CD4-positive, alpha-beta T cell (primary cell): ENCODE measurements at regions not wholly inside any gene's neighbourhood (a gene's known extent, or its start where the extent isn't known, plus 50 kb on each side); places are given as distances from the start of the nearest gene placed in this dataset.

ENCODE experiments used
- ATAC-seq: fragments of 200-7000 bp; cut with Tn5 transposase; one replicate; pipeline ENCODE4 v1.10.0; 2022; ENCODE audit warnings: mild to moderate bottlenecking; ENCODE audit not compliant: poor library complexity
- CTCF ChIA-PET: fragments of 350-600 bp; sonication (Branson Sonifier 250); formaldehyde crosslinking; loops from one replicate; lab custom pipeline; 2021; ENCODE audit warnings: antibody characterized with exemption, inconsistent platforms; lab: Charles Lee
- POLR2A ChIA-PET: fragments of 350-600 bp; sonication (Branson Sonifier 250); formaldehyde crosslinking; loops from one replicate; lab custom pipeline; 2021; ENCODE audit warnings: antibody characterized with exemption, inconsistent platforms; lab: Charles Lee
- DNase-seq, 14 experiments: peaks; one replicate each; pipeline ENCODE4 v3.0.0-alpha.2; 2013 to 2020; ENCODE audit warnings: mixed read lengths in 2 of 14
- H3K27ac ChIP-seq, 2 donors: one replicate each; pipeline versions ENCODE4 v1.5.1 to v1.7.0; 2013; ENCODE audit warnings: low read length in 2 of 2, low read depth in 1 of 2, mild to moderate bottlenecking in 1 of 2
- H3K27me3 ChIP-seq, 2 experiments: 1 replicate in 1 of 2; 2 replicates in 1 of 2; pipeline versions ENCODE4 v1.6.1 to v1.7.0; 2013; ENCODE audit warnings: low read length in 2 of 2, control low read depth in 1 of 2, mild to moderate bottlenecking in 1 of 2, moderate library complexity in 1 of 2; ENCODE audit not compliant: insufficient read depth in 2 of 2, control insufficient read depth in 1 of 2
- H3K36me3 ChIP-seq: one replicate; pipeline ENCODE4 v1.6.1; 2013; ENCODE audit warnings: low read length, control low read depth; ENCODE audit not compliant: insufficient read depth
- H3K4me1 ChIP-seq: one replicate; pipeline ENCODE4 v1.6.1; 2013; ENCODE audit warnings: low read length, control low read depth; ENCODE audit not compliant: insufficient read depth
- H3K4me3 ChIP-seq: one replicate; pipeline ENCODE4 v1.5.1; 2013; ENCODE audit warnings: mild to moderate bottlenecking, low read length, moderate library complexity
- H3K9me3 ChIP-seq, 2 experiments: 1 replicate in 1 of 2; 2 replicates in 1 of 2; pipeline versions ENCODE4 v1.6.1 to v1.7.0; 2013; ENCODE audit warnings: low read length in 2 of 2, mild to moderate bottlenecking in 2 of 2, control low read depth in 1 of 2, moderate library complexity in 1 of 2; ENCODE audit not compliant: control insufficient read depth in 1 of 2, insufficient read depth in 1 of 2
- H3K27ac Mint-ChIP-seq: one replicate; pipeline ENCODE4 v1.8.0; 2020; ENCODE audit warnings: mixed read lengths
- H3K27me3 Mint-ChIP-seq: one replicate; pipeline ENCODE4 v1.8.0; 2021; ENCODE audit warnings: mixed read lengths
- H3K36me3 Mint-ChIP-seq: one replicate; pipeline ENCODE4 v1.8.0; 2021; ENCODE audit warnings: low read depth, mixed read lengths
- H3K4me1 Mint-ChIP-seq: one replicate; pipeline ENCODE4 v1.8.0; 2021; ENCODE audit warnings: low read depth, mixed read lengths
- H3K4me3 Mint-ChIP-seq: one replicate; pipeline ENCODE4 v1.8.0; 2020; ENCODE audit warnings: mild to moderate bottlenecking, mixed read lengths
- H3K9me3 Mint-ChIP-seq: one replicate; pipeline ENCODE4 v1.8.0; 2020; ENCODE audit warnings: mixed read lengths
- intact Hi-C, 2 experiments: fragments of 100-400 bp; cut with DNase I in 1 of 2; cut with micrococcal nuclease in 1 of 2; formaldehyde crosslinking; loops; one replicate each; pipeline versions ENCODE4 v1.15.1 to v1.9.0; 2023 to 2025; cut with DNase I, micrococcal nuclease
- TF ChIP-seq, protein P1 (sequence below): fragments of 200-600 bp; IDR thresholded peaks from one replicate; pipeline ENCODE4 v1.8.0; 2022; ENCODE audit warnings: antibody characterized with exemption, mild to moderate bottlenecking

DNA sequence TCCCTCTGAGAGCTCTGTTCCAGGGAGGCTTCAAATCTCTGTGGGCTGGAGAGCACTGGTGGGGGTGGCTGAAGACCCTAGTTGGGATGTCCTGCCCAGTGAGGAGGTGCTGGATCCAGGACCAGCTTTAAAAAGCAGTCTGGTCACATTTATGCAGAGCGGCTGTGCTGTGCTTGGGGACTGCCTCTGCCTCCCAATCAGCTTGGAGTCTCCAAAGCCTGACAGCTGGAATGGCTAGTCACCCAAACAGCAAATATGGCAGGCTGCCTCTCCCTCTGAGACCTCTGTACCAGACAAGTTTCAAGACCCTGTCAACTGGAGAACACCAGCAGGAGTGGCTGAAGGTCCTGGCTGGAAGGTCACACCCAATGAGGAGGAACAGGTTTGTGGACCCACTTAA, 848.1 kb upstream of the DIAPH2 start:
- Histone ChIP-seq H3K4me3 (no peak overlapping the region), H3K9me3 (peaks cover 0 to 14% of the 10 kb centered on the region in 2 experiments), H3K27ac (no peak overlapping the region), H3K4me1 (no peaks in the 10 kb centered on the region), H3K27me3 (no peaks in the 10 kb centered on the region), H3K36me3 (no peaks in the 10 kb centered on the region)
- no peak for ATAC-seq
- no peaks in the 10 kb centered on the region for H3K27me3 Mint-ChIP-seq
- TF ChIP-seq, protein P1, sequence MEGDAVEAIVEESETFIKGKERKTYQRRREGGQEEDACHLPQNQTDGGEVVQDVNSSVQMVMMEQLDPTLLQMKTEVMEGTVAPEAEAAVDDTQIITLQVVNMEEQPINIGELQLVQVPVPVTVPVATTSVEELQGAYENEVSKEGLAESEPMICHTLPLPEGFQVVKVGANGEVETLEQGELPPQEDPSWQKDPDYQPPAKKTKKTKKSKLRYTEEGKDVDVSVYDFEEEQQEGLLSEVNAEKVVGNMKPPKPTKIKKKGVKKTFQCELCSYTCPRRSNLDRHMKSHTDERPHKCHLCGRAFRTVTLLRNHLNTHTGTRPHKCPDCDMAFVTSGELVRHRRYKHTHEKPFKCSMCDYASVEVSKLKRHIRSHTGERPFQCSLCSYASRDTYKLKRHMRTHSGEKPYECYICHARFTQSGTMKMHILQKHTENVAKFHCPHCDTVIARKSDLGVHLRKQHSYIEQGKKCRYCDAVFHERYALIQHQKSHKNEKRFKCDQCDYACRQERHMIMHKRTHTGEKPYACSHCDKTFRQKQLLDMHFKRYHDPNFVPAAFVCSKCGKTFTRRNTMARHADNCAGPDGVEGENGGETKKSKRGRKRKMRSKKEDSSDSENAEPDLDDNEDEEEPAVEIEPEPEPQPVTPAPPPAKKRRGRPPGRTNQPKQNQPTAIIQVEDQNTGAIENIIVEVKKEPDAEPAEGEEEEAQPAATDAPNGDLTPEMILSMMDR: no peak
- no peak overlapping the region for H3K4me3 Mint-ChIP-seq
- H3K36me3 Mint-ChIP-seq: no peaks in the 10 kb centered on the region
- DNase-seq: no peak
- no peak overlapping the region for H3K27ac Mint-ChIP-seq
- intact Hi-C loops: no loop called here
- ChIA-PET POLR2A (no interaction called here), CTCF (no interaction called here)
- H3K4me1 Mint-ChIP-seq: no peaks in the 10 kb centered on the region
- H3K9me3 Mint-ChIP-seq: no peaks in the 10 kb centered on the region

DNA sequence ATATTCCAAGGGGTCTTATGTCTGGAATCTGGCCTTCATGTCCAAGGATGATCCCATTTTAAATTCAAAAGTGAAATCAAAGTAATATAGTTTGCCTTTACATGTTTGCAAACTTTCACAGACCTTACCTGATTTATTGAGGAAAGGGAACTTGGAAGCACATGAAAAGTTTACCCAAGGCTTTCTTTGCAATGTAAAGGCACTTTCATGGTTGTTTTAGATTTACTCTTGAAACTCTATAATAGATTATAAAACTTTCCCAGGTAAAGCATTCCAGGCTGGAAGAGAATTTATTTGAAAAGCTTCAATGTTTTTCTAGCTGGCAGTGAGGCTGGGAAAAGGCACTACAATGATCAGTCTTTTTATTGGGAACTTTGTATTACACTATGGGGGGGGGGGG, 842.8 kb upstream of the DIAPH2 start:
- no peak overlapping the region for H3K4me3 Mint-ChIP-seq
- no peaks in the 10 kb centered on the region for H3K4me1 Mint-ChIP-seq
- no peak overlapping the region for H3K27ac Mint-ChIP-seq
- Histone ChIP-seq H3K9me3 (peaks cover 0 to under 1% of the 10 kb centered on the region in 2 experiments), H3K4me3 (no peak overlapping the region), H3K4me1 (no peaks in the 10 kb centered on the region), H3K27me3 (no peaks in the 10 kb centered on the region), H3K27ac (no peak overlapping the region), H3K36me3 (no peaks in the 10 kb centered on the region)
- intact Hi-C loops: no loop called here
- no peaks in the 10 kb centered on the region for H3K9me3 Mint-ChIP-seq
- ATAC-seq (no peak), DNase-seq (no peak)
- POLR2A ChIA-PET: no interaction called here
- no peaks in the 10 kb centered on the region for H3K27me3 Mint-ChIP-seq
- CTCF ChIA-PET: interaction anchor here (1.3 kb wide), 1 partner anchor 47 kb away, joined by 3 read pairs; no protein-coding TSS in a partner anchor
- TF ChIP-seq, protein P1: no peak
- no peaks in the 10 kb centered on the region for H3K36me3 Mint-ChIP-seq

DNA sequence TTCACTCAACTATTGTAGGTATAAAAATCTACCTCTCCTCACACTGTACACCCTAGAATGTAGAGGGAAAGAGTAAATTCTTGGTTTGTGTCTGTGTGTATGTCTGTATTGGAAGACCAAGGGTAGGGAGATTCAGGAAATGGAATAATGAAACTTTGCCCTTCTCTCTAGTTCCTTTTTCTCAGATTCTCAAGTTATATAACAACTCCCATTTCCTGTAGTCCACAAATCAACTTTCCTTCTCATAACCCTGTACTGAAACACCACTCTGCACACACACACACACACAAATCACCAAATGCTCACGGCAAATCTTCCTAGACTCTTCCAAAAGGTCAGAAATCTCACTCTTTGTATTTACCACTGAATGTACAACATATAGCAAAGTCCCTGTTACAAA, 824.5 kb upstream of the DIAPH2 start:
- Mint-ChIP-seq H3K9me3 (peaks cover 4% of the 10 kb centered on the region), H3K27ac (no peak overlapping the region)
- DNase-seq: no peak

More for the DNA sequence above, 824.5 kb upstream of the DIAPH2 start:
- H3K27ac ChIP-seq: no peak overlapping the region
- H3K9me3 ChIP-seq: no peaks in the 10 kb centered on the region
- ATAC-seq: no peak
- no peaks in the 10 kb centered on the region for H3K4me1 Mint-ChIP-seq
- TF ChIP-seq, protein P1: no peak
- H3K4me1 ChIP-seq: no peaks in the 10 kb centered on the region
- H3K36me3 Mint-ChIP-seq: no peaks in the 10 kb centered on the region
- H3K27me3 ChIP-seq: no peaks in the 10 kb centered on the region
- intact Hi-C loops: no loop called here
- ChIA-PET CTCF (no interaction called here), POLR2A (no interaction called here)
- no peak overlapping the region for H3K4me3 Mint-ChIP-seq
- H3K27me3 Mint-ChIP-seq: no peaks in the 10 kb centered on the region
- no peaks in the 10 kb centered on the region for H3K36me3 ChIP-seq
- no peak overlapping the region for H3K4me3 ChIP-seq
